GM23338 (cell line): ENCODE measurements at regions not wholly inside any gene's neighbourhood (a gene's known extent, or its start where the extent isn't known, plus 50 kb on each side); places are given as distances from the start of the nearest gene placed in this dataset.

Experiments
- ATAC-seq: fragments of 200-7000 bp; cut with Tn5 transposase; 3 replicates; pipeline ENCODE4 v1.9.1; 2020
- DNase-seq: peaks from one replicate; pipeline ENCODE4 v3.0.0-alpha.2; 2015; ENCODE audit warnings: low spot score
- H2AFZ ChIP-seq: fragments of 200-600 bp; sonication (generic); 2 replicates; pipeline ENCODE4 v1.8.0; 2016; ENCODE audit warnings: antibody characterized with exemption, mild to moderate bottlenecking, moderate library complexity
- H3F3A ChIP-seq: fragments of 200-600 bp; sonication (generic); replicated peaks from 2 replicates; pipeline ENCODE4 v1.8.0; 2017; ENCODE audit warnings: antibody characterized with exemption, mixed run types, low read depth
- H3K27ac ChIP-seq: fragments of 200-600 bp; sonication (generic); 2 replicates; pipeline ENCODE4 v1.6.1; 2016; ENCODE audit warnings: low read depth
- H3K27me3 ChIP-seq: fragments of 200-600 bp; sonication (generic); 2 replicates; pipeline ENCODE4 v1.8.0; 2016; ENCODE audit warnings: mild to moderate bottlenecking, mixed run types, moderate library complexity; ENCODE audit not compliant: insufficient read depth
- H3K36me3 ChIP-seq: fragments of 200-600 bp; sonication (generic); 2 replicates; pipeline ENCODE4 v1.8.0; 2016; ENCODE audit warnings: mild to moderate bottlenecking; ENCODE audit not compliant: insufficient read depth
- H3K4me1 ChIP-seq: fragments of 200-600 bp; sonication (generic); 2 replicates; pipeline ENCODE4 v1.8.0; 2016; ENCODE audit warnings: mild to moderate bottlenecking, moderate library complexity; ENCODE audit not compliant: insufficient read depth
- H3K4me2 ChIP-seq: fragments of 200-600 bp; sonication (generic); 2 replicates; pipeline ENCODE4 v1.7.1; 2017; ENCODE audit warnings: mixed run types
- H3K4me3 ChIP-seq: fragments of 200-600 bp; sonication (generic); 2 replicates; pipeline ENCODE4 v1.6.1; 2016; ENCODE audit warnings: mixed run types
- H3K79me2 ChIP-seq: fragments of 200-600 bp; sonication (generic); replicated peaks from 2 replicates; pipeline ENCODE4 v1.8.0; 2017; ENCODE audit warnings: mild to moderate bottlenecking; ENCODE audit not compliant: insufficient read depth
- H3K9me2 ChIP-seq: fragments of 200-600 bp; sonication (generic); 2 replicates; pipeline ENCODE4 v1.8.0; 2017; ENCODE audit not compliant: insufficient read depth
- H4K20me1 ChIP-seq: fragments of 200-600 bp; sonication (generic); replicated peaks from 2 replicates; pipeline ENCODE4 v1.8.0; 2017; ENCODE audit warnings: mild to moderate bottlenecking; ENCODE audit not compliant: insufficient read depth
- H3K27ac Mint-ChIP-seq: 2 replicates; pipeline ENCODE4 v1.8.0; 2020; ENCODE audit warnings: inconsistent platforms, mild to moderate bottlenecking, moderate library complexity, mixed read lengths
- H3K27me3 Mint-ChIP-seq: 3 replicates; pipeline ENCODE4 v1.8.0; 2022; ENCODE audit warnings: low read depth, mild to moderate bottlenecking, moderate library complexity, mixed read lengths, inconsistent platforms; ENCODE audit not compliant: insufficient read depth, poor library complexity
- H3K36me3 Mint-ChIP-seq: 3 replicates; pipeline ENCODE4 v1.8.0; 2021; ENCODE audit warnings: low read depth, mild to moderate bottlenecking, inconsistent platforms, moderate library complexity, mixed read lengths
- H3K4me1 Mint-ChIP-seq: 3 replicates; pipeline ENCODE4 v1.8.0; 2020; ENCODE audit warnings: mild to moderate bottlenecking, inconsistent platforms, mixed read lengths
- H3K4me3 Mint-ChIP-seq: 3 replicates; pipeline ENCODE4 v1.8.0; 2021; ENCODE audit warnings: moderate library complexity, mild to moderate bottlenecking, inconsistent platforms, mixed read lengths
- H3K9me3 Mint-ChIP-seq: 3 replicates; pipeline ENCODE4 v1.8.0; 2020; ENCODE audit warnings: moderate library complexity, mild to moderate bottlenecking, inconsistent platforms, mixed read lengths
- CTCF ChIP-seq, 2 experiments: fragments of 200-600 bp in 1 of 2; sonication (generic) in 1 of 2; conservative IDR thresholded peaks; 2 replicates each; pipeline versions ENCODE4 v1.5.1 to v1.6.1; 2016 to 2017; ENCODE audit warnings: antibody characterized with exemption in 2 of 2, low read depth in 2 of 2, mild to moderate bottlenecking in 2 of 2, moderate library complexity in 1 of 2
- ETS1 ChIP-seq: IDR thresholded peaks from 2 replicates; pipeline ENCODE4 v1.6.1; 2016; ENCODE audit warnings: antibody characterized with exemption
- EZH2phosphoT487 ChIP-seq: fragments of 200-600 bp; sonication (generic); IDR thresholded peaks from one replicate; pipeline ENCODE4 v1.8.1; 2018; ENCODE audit warnings: antibody characterized with exemption; ENCODE audit not compliant: unreplicated experiment
- JUNB ChIP-seq: IDR thresholded peaks from one replicate; pipeline ENCODE4 v1.6.1; 2016; ENCODE audit warnings: antibody characterized with exemption; ENCODE audit not compliant: unreplicated experiment
- NANOG ChIP-seq: IDR thresholded peaks from 2 replicates; pipeline ENCODE4 v1.6.1; 2016; ENCODE audit warnings: antibody characterized with exemption, borderline replicate concordance
- POLR2AphosphoS5 ChIP-seq: IDR thresholded peaks from 2 replicates; pipeline ENCODE4 v1.6.1; 2016; ENCODE audit warnings: antibody characterized with exemption, low read depth
- STAT1 ChIP-seq: IDR thresholded peaks from one replicate; pipeline ENCODE4 v1.6.1; 2016; ENCODE audit warnings: antibody characterized with exemption; ENCODE audit not compliant: unreplicated experiment
- ZNF114 ChIP-seq: fragments of 250-450 bp; sonication (Bioruptor Pico); IDR thresholded peaks from 2 replicates; pipeline ENCODE4 v1.5.0; 2020; ENCODE audit warnings: mild to moderate bottlenecking, moderate library complexity
- ZNF462 ChIP-seq: fragments of 250-450 bp; sonication (Bioruptor Pico); IDR thresholded peaks from 2 replicates; pipeline ENCODE4 v1.5.0; 2020; ENCODE audit warnings: mild to moderate bottlenecking, moderate library complexity
- TF ChIP-seq, protein P1 (sequence below): IDR thresholded peaks from one replicate; pipeline ENCODE4 v1.6.1; 2018; ENCODE audit warnings: antibody characterized with exemption; ENCODE audit not compliant: unreplicated experiment

- Histone ChIP-seq H3K4me1 (no peaks in the 10 kb centered on the region), H3F3A (no peaks in the 10 kb centered on the region), H3K27ac (no peak overlapping the region), H4K20me1 (no peaks in the 10 kb centered on the region), H3K79me2 (no peaks in the 10 kb centered on the region), H3K9me2 (no peaks in the 10 kb centered on the region; the same call in 1 of the 2 replicates), H3K4me3 (no peak overlapping the region), H2AFZ (no peak overlapping the region), H3K4me2 (no peak overlapping the region), H3K36me3 (no peaks in the 10 kb centered on the region), H3K27me3 (no peaks in the 10 kb centered on the region)
- no peak for TF ChIP-seq POLR2AphosphoS5
- no peak for TF ChIP-seq EZH2phosphoT487
- TF ChIP-seq, protein P1, sequence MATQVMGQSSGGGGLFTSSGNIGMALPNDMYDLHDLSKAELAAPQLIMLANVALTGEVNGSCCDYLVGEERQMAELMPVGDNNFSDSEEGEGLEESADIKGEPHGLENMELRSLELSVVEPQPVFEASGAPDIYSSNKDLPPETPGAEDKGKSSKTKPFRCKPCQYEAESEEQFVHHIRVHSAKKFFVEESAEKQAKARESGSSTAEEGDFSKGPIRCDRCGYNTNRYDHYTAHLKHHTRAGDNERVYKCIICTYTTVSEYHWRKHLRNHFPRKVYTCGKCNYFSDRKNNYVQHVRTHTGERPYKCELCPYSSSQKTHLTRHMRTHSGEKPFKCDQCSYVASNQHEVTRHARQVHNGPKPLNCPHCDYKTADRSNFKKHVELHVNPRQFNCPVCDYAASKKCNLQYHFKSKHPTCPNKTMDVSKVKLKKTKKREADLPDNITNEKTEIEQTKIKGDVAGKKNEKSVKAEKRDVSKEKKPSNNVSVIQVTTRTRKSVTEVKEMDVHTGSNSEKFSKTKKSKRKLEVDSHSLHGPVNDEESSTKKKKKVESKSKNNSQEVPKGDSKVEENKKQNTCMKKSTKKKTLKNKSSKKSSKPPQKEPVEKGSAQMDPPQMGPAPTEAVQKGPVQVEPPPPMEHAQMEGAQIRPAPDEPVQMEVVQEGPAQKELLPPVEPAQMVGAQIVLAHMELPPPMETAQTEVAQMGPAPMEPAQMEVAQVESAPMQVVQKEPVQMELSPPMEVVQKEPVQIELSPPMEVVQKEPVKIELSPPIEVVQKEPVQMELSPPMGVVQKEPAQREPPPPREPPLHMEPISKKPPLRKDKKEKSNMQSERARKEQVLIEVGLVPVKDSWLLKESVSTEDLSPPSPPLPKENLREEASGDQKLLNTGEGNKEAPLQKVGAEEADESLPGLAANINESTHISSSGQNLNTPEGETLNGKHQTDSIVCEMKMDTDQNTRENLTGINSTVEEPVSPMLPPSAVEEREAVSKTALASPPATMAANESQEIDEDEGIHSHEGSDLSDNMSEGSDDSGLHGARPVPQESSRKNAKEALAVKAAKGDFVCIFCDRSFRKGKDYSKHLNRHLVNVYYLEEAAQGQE: no peak
- no peaks in the 10 kb centered on the region for H3K9me3 Mint-ChIP-seq
- H3K36me3 Mint-ChIP-seq: no peaks in the 10 kb centered on the region
- no peak for DNase-seq
- ATAC-seq: no peak
- no peak overlapping the region for H3K27ac Mint-ChIP-seq
- H3K27me3 Mint-ChIP-seq: no peaks in the 10 kb centered on the region
- no peak overlapping the region for H3K4me3 Mint-ChIP-seq
- H3K4me1 Mint-ChIP-seq: peaks cover 4% of the 10 kb centered on the region; the same call in 2 of the 3 replicates
Observed at GRCh38 chr3:70808881-70809280, 496.4 kb upstream of the MDFIC2 start.

DNA sequence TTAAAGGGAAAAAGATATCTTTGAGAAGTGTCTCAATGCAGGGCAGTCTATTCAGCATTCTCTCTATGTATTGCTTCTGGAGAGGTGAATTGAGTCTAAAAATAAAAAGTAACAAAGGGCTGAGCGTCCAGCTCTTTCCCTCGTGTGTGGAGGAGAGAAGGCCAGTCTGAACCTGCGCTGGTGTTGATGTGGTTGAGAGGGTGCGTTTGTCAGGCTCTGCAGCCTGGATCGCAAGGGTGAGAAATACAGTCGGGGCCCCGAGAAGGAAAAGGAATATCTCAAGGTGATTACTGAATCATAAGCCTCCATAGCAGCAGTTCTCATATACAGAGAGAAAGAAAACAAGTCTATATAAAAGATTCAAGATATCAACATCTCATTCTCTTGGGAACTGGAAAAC, 494.1 kb upstream of the MDFIC2 start:
- 0 out of 2 replicates have a peak overlapping the region, but pooled peaks have one; percentile 20 for H2AFZ ChIP-seq
- Mint-ChIP-seq H3K4me3 (no peak overlapping the region), H3K36me3 (no peaks in the 10 kb centered on the region), H3K27ac (no peak overlapping the region), H3K9me3 (no peaks in the 10 kb centered on the region), H3K27me3 (no peaks in the 10 kb centered on the region), H3K4me1 (peaks cover 4% of the 10 kb centered on the region; the same call in 2 of the 3 replicates)
- no peaks in the 10 kb centered on the region; the same call in 1 of the 2 replicates for H3K9me2 ChIP-seq
- no peaks in the 10 kb centered on the region for H3K36me3 ChIP-seq
- ATAC-seq (no peak), DNase-seq (no peak)
- no peaks in the 10 kb centered on the region for H4K20me1 ChIP-seq
- H3K4me3 ChIP-seq: no peak overlapping the region
- H3K27me3 ChIP-seq: no peaks in the 10 kb centered on the region
- no peaks in the 10 kb centered on the region for H3F3A ChIP-seq
- H3K27ac ChIP-seq: no peak overlapping the region
- no peaks in the 10 kb centered on the region for H3K4me1 ChIP-seq
- H3K79me2 ChIP-seq: no peaks in the 10 kb centered on the region
- no peak overlapping the region for H3K4me2 ChIP-seq
- TF ChIP-seq ZNF114 (no peak), EZH2phosphoT487 (no peak), ZNF462 (CRISPR knock-in tag) (no peak), ETS1 (no peak), NANOG (no peak), STAT1 (no peak), CTCF (conservative IDR thresholded peaks at IDR 0.05; ENCODE audit: low read depth in 2 of 2) (no peak), JUNB (no peak)
